HL-60/S4 (cell line): ENCODE measurements at regions not wholly inside any gene's neighbourhood (a gene's known extent, or its start where the extent isn't known, plus 50 kb on each side); places are given as distances from the start of the nearest gene placed in this dataset.

Experiments
- in situ Hi-C: fragments of 300-500 bp; cut with MboI; formaldehyde crosslinking; loops from 2 replicates; pipeline ENCODE4 v1.14.3; 2022; ENCODE audit warnings: low sequenced_read_pairs

- in situ Hi-C loops: no loop called here
Observed at GRCh38 chr5:14019768-14020290, 75.3 kb upstream of the DNAH5 start.

GRCh38 chr5:14017904-14018303, 73.4 kb upstream of the DNAH5 start:
- in situ Hi-C loops: no loop called here

- in situ Hi-C loops: no loop called here
Observed at GRCh38 chr5:14016549-14016948, 72.1 kb upstream of the DNAH5 start.

GRCh38 chr5:14011089-14012020, 66.9 kb upstream of the DNAH5 start:
- in situ Hi-C loops: no loop called here

- in situ Hi-C loops: no loop called here
Observed at GRCh38 chr5:14009575-14009974, 65.1 kb upstream of the DNAH5 start.

GRCh38 chr5:14008819-14009311, 64.4 kb upstream of the DNAH5 start:
- in situ Hi-C loops: no loop called here

- in situ Hi-C loops: no loop called here
Observed at GRCh38 chr5:14006823-14007520, 62.5 kb upstream of the DNAH5 start.

- in situ Hi-C loops: no loop called here
Observed at GRCh38 chr5:14004598-14005394, 60.3 kb upstream of the DNAH5 start.

GRCh38 chr5:14003936-14004335, 59.4 kb upstream of the DNAH5 start:
- in situ Hi-C loops: no loop called here

- in situ Hi-C loops: no loop called here
Observed at GRCh38 chr5:14003513-14003912, 59.0 kb upstream of the DNAH5 start.

GRCh38 chr5:13998254-13998653, 53.8 kb upstream of the DNAH5 start:
- in situ Hi-C loops: loop anchor here (25.0 kb wide), 2 partner anchors 639 to 1014 kb away; no protein-coding TSS in a partner anchor

GRCh38 chr5:13997514-13997913, 53.0 kb upstream of the DNAH5 start:
- in situ Hi-C loops: loop anchor here (25.0 kb wide), 2 partner anchors 640 to 1015 kb away; no protein-coding TSS in a partner anchor

GRCh38 chr5:13994621-13995253, 50.2 kb upstream of the DNAH5 start:
- in situ Hi-C loops: loop anchor here (25.0 kb wide), 2 partner anchors 643 to 1018 kb away; no protein-coding TSS in a partner anchor
